Common myeloid progenitor, CD34-positive (primary cell): ENCODE measurements at regions not wholly inside any gene's neighbourhood (a gene's known extent, or its start where the extent isn't known, plus 50 kb on each side); places are given as distances from the start of the nearest gene placed in this dataset.

Source experiments
- CTCF ChIA-PET: fragments of 350-600 bp; sonication (Branson Sonifier 250); formaldehyde crosslinking; loops from one replicate; lab custom pipeline; 2021; ENCODE audit warnings: antibody characterized with exemption; lab: Charles Lee
- POLR2A ChIA-PET: fragments of 350-600 bp; sonication (Branson Sonifier 250); formaldehyde crosslinking; loops from one replicate; lab custom pipeline; 2021; ENCODE audit warnings: antibody characterized with exemption; lab: Charles Lee
- DNase-seq, 3 donors: peaks; one replicate each; pipeline versions ENCODE4 v3.0.0 to v3.0.0-alpha.2; 2013
- H3K27ac ChIP-seq, 2 experiments: 1 replicate in 1 of 2; 2 replicates in 1 of 2; pipeline ENCODE4 v1.7.0; 2013; ENCODE audit warnings: inconsistent platforms in 2 of 2, low read length in 2 of 2, mild to moderate bottlenecking in 2 of 2, low read depth in 1 of 2, moderate library complexity in 1 of 2; ENCODE audit not compliant: severe bottlenecking in 2 of 2, insufficient read depth in 1 of 2, poor library complexity in 1 of 2
- H3K27me3 ChIP-seq, 5 experiments: replicated peaks in 2 of 5; 1 replicate in 3 of 5; 2 replicates in 2 of 5; pipeline versions ENCODE4 v1.6.1 to v1.7.0; 2013; ENCODE audit warnings: low read length in 4 of 5, mild to moderate bottlenecking in 2 of 5, moderate library complexity in 2 of 5, inconsistent platforms in 1 of 5; ENCODE audit not compliant: insufficient read depth in 5 of 5, control insufficient read depth in 4 of 5
- H3K36me3 ChIP-seq, 4 experiments: 1 replicate in 2 of 4; 2 replicates in 2 of 4; pipeline versions ENCODE4 v1.6.1 to v1.7.0; 2013; ENCODE audit warnings: low read length in 3 of 4, control low read depth in 1 of 4, mild to moderate bottlenecking in 1 of 4; ENCODE audit not compliant: control insufficient read depth in 4 of 4, insufficient read depth in 4 of 4
- H3K4me1 ChIP-seq, 4 experiments: 1 replicate in 3 of 4; 2 replicates in 1 of 4; pipeline versions ENCODE4 v1.6.1 to v1.7.1; 2013; ENCODE audit warnings: low read length in 3 of 4, mild to moderate bottlenecking in 3 of 4, control low read depth in 1 of 4, inconsistent platforms in 1 of 4, moderate library complexity in 1 of 4; ENCODE audit not compliant: control insufficient read depth in 4 of 4, insufficient read depth in 4 of 4; ENCODE audit errors: control extremely low read depth in 1 of 4
- H3K4me3 ChIP-seq, 7 experiments: 1 replicate in 4 of 7; 2 replicates in 3 of 7; pipeline versions ENCODE4 v1.5.1 to v1.7.0; 2013; ENCODE audit warnings: mild to moderate bottlenecking in 7 of 7, low read length in 6 of 7, moderate library complexity in 6 of 7, inconsistent platforms in 2 of 7, low read depth in 2 of 7, control low read depth in 1 of 7; ENCODE audit not compliant: insufficient read depth in 4 of 7, control insufficient read depth in 1 of 7; ENCODE audit errors: extremely low read depth in 1 of 7
- H3K9me3 ChIP-seq, 5 experiments: 1 replicate in 4 of 5; 2 replicates in 1 of 5; pipeline versions ENCODE4 v1.6.1 to v1.7.1; 2013; ENCODE audit warnings: low read length in 4 of 5, mild to moderate bottlenecking in 2 of 5, inconsistent platforms in 1 of 5, low read depth in 1 of 5, moderate library complexity in 1 of 5; ENCODE audit not compliant: control insufficient read depth in 4 of 5, insufficient read depth in 2 of 5; ENCODE audit errors: control extremely low read depth in 1 of 5
- WGBS: methylation state at CpG from one replicate; pipeline ENCODE4 v1.1.5; 2013; ENCODE audit not compliant: insufficient coverage; 5-methylcytosine and 5-hydroxymethylcytosine counted together

- ChIA-PET CTCF (interaction anchor here (0.5 kb wide), 1 partner anchor 596 kb away, joined by 3 read pairs; no protein-coding TSS in a partner anchor), POLR2A (interaction anchor here (0.6 kb wide), 1 partner anchor 565 kb away, joined by 3 read pairs; no protein-coding TSS in a partner anchor)
- Histone ChIP-seq H3K36me3 (no peaks in the 10 kb centered on the region), H3K9me3 (no peaks in the 10 kb centered on the region), H3K4me3 (no peak overlapping the region), H3K27me3 (peaks cover 0 to 25% (median 17%) of the 10 kb centered on the region in 5 experiments), H3K27ac (no peak overlapping the region), H3K4me1 (no peaks in the 10 kb centered on the region)
- DNase-seq: no peak
- 100% methylated on average over 7 of the region's 8 CpGs for WGBS
These were observed 231.5 kb downstream of the MIAT start for GRCh38 chr22:26888887-26889286.

- CTCF ChIA-PET: no interaction called here
- Histone ChIP-seq H3K9me3 (no peaks in the 10 kb centered on the region), H3K4me3 (no peak overlapping the region), H3K27me3 (peaks cover 0 to 29% (median 19%) of the 10 kb centered on the region in 5 experiments), H3K4me1 (no peaks in the 10 kb centered on the region), H3K36me3 (no peaks in the 10 kb centered on the region), H3K27ac (no peak overlapping the region)
- POLR2A ChIA-PET: no interaction called here
- no peak for DNase-seq
- 91% methylated on average over 6 of the region's 7 CpGs for WGBS
These were observed 232.4 kb downstream of the MIAT start for GRCh38 chr22:26889802-26890201.

GRCh38 chr22:26890870-26891269 is 233.5 kb downstream of the MIAT start:
- peaks cover 0 to 29% (median 19%) of the 10 kb centered on the region in 5 experiments for H3K27me3 ChIP-seq
- ChIA-PET POLR2A (no interaction called here), CTCF (no interaction called here)
- H3K9me3 ChIP-seq: no peaks in the 10 kb centered on the region
- H3K4me1 ChIP-seq: no peaks in the 10 kb centered on the region
- 74% methylated on average over 4 of the region's 5 CpGs for WGBS
- no peak for DNase-seq
- H3K4me3 ChIP-seq: no peak overlapping the region
- H3K27ac ChIP-seq: no peak overlapping the region
- no peaks in the 10 kb centered on the region for H3K36me3 ChIP-seq

- 100% methylated on average over 2 of the region's 3 CpGs for WGBS
- no peaks in the 10 kb centered on the region for H3K9me3 ChIP-seq
- ChIA-PET POLR2A (no interaction called here), CTCF (no interaction called here)
- H3K27ac ChIP-seq: no peak overlapping the region
- no peaks in the 10 kb centered on the region for H3K4me1 ChIP-seq
- no peak for DNase-seq
- H3K4me3 ChIP-seq: no peak overlapping the region
- H3K27me3 ChIP-seq: peaks cover 0 to 29% (median 19%) of the 10 kb centered on the region in 5 experiments
- H3K36me3 ChIP-seq: no peaks in the 10 kb centered on the region
These were observed 234.0 kb downstream of the MIAT start for GRCh38 chr22:26891429-26891828.

- 82% methylated on average over 14 of the region's 20 CpGs for WGBS
- DNase-seq: peak in 1 of 3 donors; percentile 5
These were observed 235.0 kb downstream of the MIAT start for GRCh38 chr22:26892166-26893041.

GRCh38 chr22:26893173-26894110 is 236.1 kb downstream of the MIAT start:
- H3K27ac ChIP-seq: no peak overlapping the region
- DNase-seq: no peak
- H3K4me1 ChIP-seq: no peaks in the 10 kb centered on the region

More at GRCh38 chr22:26892166-26893041, 235.0 kb downstream of the MIAT start:
- no peaks in the 10 kb centered on the region for H3K9me3 ChIP-seq
- no peaks in the 10 kb centered on the region for H3K36me3 ChIP-seq
- no peak overlapping the region for H3K4me3 ChIP-seq
- peaks cover 0 to 29% (median 19%) of the 10 kb centered on the region in 5 experiments for H3K27me3 ChIP-seq
- no peak overlapping the region for H3K27ac ChIP-seq
- ChIA-PET POLR2A (no interaction called here), CTCF (no interaction called here)
- H3K4me1 ChIP-seq: no peaks in the 10 kb centered on the region

More at GRCh38 chr22:26893173-26894110, 236.1 kb downstream of the MIAT start:
- H3K4me3 ChIP-seq: no peak overlapping the region
- peaks cover 0 to 35% (median 19%) of the 10 kb centered on the region in 5 experiments for H3K27me3 ChIP-seq
- H3K9me3 ChIP-seq: peaks cover 0 to 2% (median 0%) of the 10 kb centered on the region in 5 experiments
- POLR2A ChIA-PET: no interaction called here
- CTCF ChIA-PET: no interaction called here
- H3K36me3 ChIP-seq: no peaks in the 10 kb centered on the region
- WGBS: 49% methylated on average over 14 of the region's 18 CpGs
